HL-60 (cell line): ENCODE measurements at regions not wholly inside any gene's neighbourhood (a gene's known extent, or its start where the extent isn't known, plus 50 kb on each side); places are given as distances from the start of the nearest gene placed in this dataset.

Experiments
- DNase-seq, 2 experiments: peaks; one replicate each; pipeline ENCODE4 v3.0.0-alpha.2; 2010 to 2020; ENCODE audit warnings: low read depth in 1 of 2, low spot score in 1 of 2
- H3K27ac ChIP-seq: fragments of 250-450 bp; sonication (Bioruptor Pico); replicated peaks from 2 replicates; pipeline ENCODE4 v1.5.1; 2020; ENCODE audit warnings: mild to moderate bottlenecking, moderate library complexity
- H3K27me3 ChIP-seq: fragments of 250-450 bp; sonication (Bioruptor Pico); 2 replicates; pipeline ENCODE4 v1.5.1; 2021; ENCODE audit warnings: mild to moderate bottlenecking, moderate library complexity; ENCODE audit not compliant: insufficient read depth, poor library complexity, severe bottlenecking
- H3K4me3 ChIP-seq: replicated peaks from 2 replicates; pipeline ENCODE4 v1.5.1; 2011; ENCODE audit warnings: mild to moderate bottlenecking, control low read depth, low read length; ENCODE audit not compliant: insufficient read depth
- CTCF ChIP-seq: IDR thresholded peaks from one replicate; pipeline ENCODE4 v1.5.1; 2011; ENCODE audit warnings: low read length, control low read depth, inconsistent platforms; ENCODE audit not compliant: insufficient read depth
- GABPA ChIP-seq: IDR thresholded peaks from 2 replicates; pipeline ENCODE4 v1.6.1; 2012; ENCODE audit warnings: low read depth
- POLR2AphosphoS5 ChIP-seq: IDR thresholded peaks from 2 replicates; pipeline ENCODE4 v1.6.1; 2012; ENCODE audit warnings: low read depth
- REST ChIP-seq: IDR thresholded peaks from 2 replicates; pipeline ENCODE4 v1.6.1; 2012; ENCODE audit warnings: low read depth; ENCODE audit not compliant: insufficient replicate concordance
- SPI1 ChIP-seq: IDR thresholded peaks from 2 replicates; pipeline ENCODE4 v1.6.1; 2012; ENCODE audit warnings: low read depth, mild to moderate bottlenecking, borderline replicate concordance

DNA sequence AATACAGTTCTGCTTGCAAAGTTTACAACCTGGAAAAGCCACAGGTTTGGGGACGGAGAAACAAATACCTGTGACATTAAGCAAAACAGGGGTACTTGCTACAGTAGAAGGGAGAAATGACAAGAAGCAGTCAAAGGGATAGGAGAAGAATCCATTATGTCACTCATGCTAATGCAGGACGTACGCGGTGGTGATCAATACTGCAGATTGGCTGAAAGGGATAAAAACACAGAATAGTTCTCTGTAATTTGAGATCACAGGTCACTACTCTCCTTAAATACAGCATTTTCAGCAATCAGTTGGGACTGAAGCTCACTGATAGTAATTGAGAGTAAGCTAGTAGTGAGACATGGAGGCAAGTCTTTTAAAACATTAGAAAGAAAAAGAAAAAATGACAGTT lies 130.3 kb upstream of the MTAP start:
- TF ChIP-seq GABPA (no peak), CTCF (no peak), REST (no peak), POLR2AphosphoS5 (no peak), SPI1 (no peak)
- DNase-seq = no peak
- no peaks in the 10 kb centered on the region for H3K27me3 ChIP-seq
- H3K27ac ChIP-seq = no peak overlapping the region
- H3K4me3 ChIP-seq = no peak overlapping the region

DNA sequence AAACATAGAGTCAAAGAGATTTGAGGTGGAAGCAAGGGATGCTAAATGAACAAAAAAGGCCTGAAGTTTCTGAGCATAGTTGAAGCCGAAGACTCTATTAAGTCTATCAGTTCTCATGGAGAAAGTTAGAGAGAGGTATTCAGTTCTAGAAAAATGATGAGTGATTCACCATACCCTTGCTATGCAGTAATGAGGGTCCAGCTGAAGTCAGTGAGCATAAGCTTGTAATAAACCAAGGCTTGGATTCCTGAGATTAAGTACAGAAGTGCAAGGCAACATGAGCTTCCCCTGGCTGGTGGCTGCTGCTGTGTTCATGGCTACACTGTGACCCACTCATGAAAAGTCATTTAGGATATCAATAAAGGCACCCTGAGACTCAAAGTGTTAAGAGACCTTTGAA lies 129.7 kb upstream of the MTAP start:
- Histone ChIP-seq H3K27ac (no peak overlapping the region), H3K27me3 (no peaks in the 10 kb centered on the region), H3K4me3 (no peak overlapping the region)
- no peak for DNase-seq
- TF ChIP-seq SPI1 (no peak), CTCF (no peak), GABPA (no peak), REST (no peak), POLR2AphosphoS5 (no peak)

- DNase-seq = no peak
- Histone ChIP-seq H3K4me3 (no peak overlapping the region), H3K27me3 (no peaks in the 10 kb centered on the region), H3K27ac (no peak overlapping the region)
- TF ChIP-seq REST (no peak), POLR2AphosphoS5 (no peak), GABPA (no peak)
Observed at GRCh38 chr9:21674894-21675293, 127.5 kb upstream of the MTAP start.

- no peak overlapping the region for H3K4me3 ChIP-seq
- no peak overlapping the region for H3K27ac ChIP-seq
- DNase-seq = no peak
- no peaks in the 10 kb centered on the region for H3K27me3 ChIP-seq
- TF ChIP-seq GABPA = no peak
Observed at GRCh38 chr9:21677387-21677786, 125.0 kb upstream of the MTAP start.
